Parathyroid adenoma (tissue), 2 donors: ENCODE measurements at regions not wholly inside any gene's neighbourhood (a gene's known extent, or its start where the extent isn't known, plus 50 kb on each side); places are given as distances from the start of the nearest gene placed in this dataset.
"Not testable (repeated sequence)": the region's sequence is repeated elsewhere in the genome, so short reads cannot be mapped to it uniquely, and the experiment has no call there.

ENCODE experiments used
- H2AFZ ChIP-seq: fragments of 300-600 bp; sonication (generic); one replicate; pipeline ENCODE4 v1.7.0; 2017; ENCODE audit warnings: antibody characterized with exemption, mild to moderate bottlenecking
- H3K27ac ChIP-seq: fragments of 300-600 bp; sonication (generic); one replicate; pipeline ENCODE4 v1.7.0; 2017
- H3K27me3 ChIP-seq: fragments of 300-600 bp; sonication (generic); one replicate; pipeline ENCODE4 v1.7.0; 2017; ENCODE audit warnings: low read length; ENCODE audit not compliant: control insufficient read depth, insufficient read depth
- H3K36me3 ChIP-seq: fragments of 300-600 bp; sonication (generic); one replicate; pipeline ENCODE4 v1.7.0; 2017; ENCODE audit warnings: low read length; ENCODE audit not compliant: control insufficient read depth, insufficient read depth
- H3K4me1 ChIP-seq: fragments of 300-600 bp; sonication (generic); one replicate; pipeline ENCODE4 v1.7.0; 2017; ENCODE audit warnings: control low read depth
- H3K4me2 ChIP-seq: fragments of 300-600 bp; sonication (generic); one replicate; pipeline ENCODE4 v1.7.0; 2017; ENCODE audit warnings: low read length
- H3K4me3 ChIP-seq: fragments of 300-600 bp; sonication (generic); one replicate; pipeline ENCODE4 v1.7.0; 2017; ENCODE audit warnings: low read depth, low read length
- H3K79me2 ChIP-seq: fragments of 300-600 bp; sonication (generic); one replicate; pipeline ENCODE4 v1.7.0; 2017; ENCODE audit warnings: control low read depth
- H3K9ac ChIP-seq: fragments of 300-600 bp; sonication (generic); one replicate; pipeline ENCODE4 v1.7.0; 2017; ENCODE audit warnings: mild to moderate bottlenecking
- H3K9me3 ChIP-seq: fragments of 300-600 bp; sonication (generic); one replicate; pipeline ENCODE4 v1.7.0; 2017; ENCODE audit warnings: low read length; ENCODE audit not compliant: control insufficient read depth
- TF ChIP-seq, protein P1 (sequence below): fragments of 300-600 bp; sonication (generic); IDR thresholded peaks from one replicate; pipeline ENCODE4 v1.7.0; 2017; ENCODE audit warnings: antibody characterized with exemption, mild to moderate bottlenecking
- donor health status: primary hyperparathyroidism.

DNA sequence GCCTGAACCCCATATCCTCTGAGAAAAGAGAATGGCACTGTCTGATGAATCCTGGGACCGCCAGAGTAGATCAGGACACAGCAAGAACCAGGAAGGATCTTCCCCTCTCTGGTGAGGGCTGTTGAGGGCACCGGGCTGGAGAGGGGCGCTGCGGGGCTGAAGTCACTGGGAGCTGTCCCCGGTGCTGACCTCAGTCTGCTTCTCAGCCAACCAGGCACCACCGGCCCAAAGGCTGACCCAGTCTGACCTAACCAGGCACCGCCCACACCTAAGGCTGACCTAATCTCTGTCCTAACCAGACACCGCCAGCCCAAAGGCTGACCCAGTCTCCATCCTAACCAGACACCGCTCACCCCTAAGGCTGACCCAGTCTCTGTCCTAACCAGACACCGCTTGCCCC, 82.8 kb downstream of the CPZ start:
- Histone ChIP-seq H2AFZ (no peak overlapping the region), H3K27ac (no peak overlapping the region), H3K4me3 (no peak overlapping the region), H3K9ac (no peak overlapping the region), H3K27me3 (no peaks in the 10 kb centered on the region), H3K79me2 (no peaks in the 10 kb centered on the region), H3K36me3 (no peaks in the 10 kb centered on the region), H3K9me3 (no peaks in the 10 kb centered on the region), H3K4me1 (no peaks in the 10 kb centered on the region), H3K4me2 (no peak overlapping the region)
- TF ChIP-seq, protein P1, sequence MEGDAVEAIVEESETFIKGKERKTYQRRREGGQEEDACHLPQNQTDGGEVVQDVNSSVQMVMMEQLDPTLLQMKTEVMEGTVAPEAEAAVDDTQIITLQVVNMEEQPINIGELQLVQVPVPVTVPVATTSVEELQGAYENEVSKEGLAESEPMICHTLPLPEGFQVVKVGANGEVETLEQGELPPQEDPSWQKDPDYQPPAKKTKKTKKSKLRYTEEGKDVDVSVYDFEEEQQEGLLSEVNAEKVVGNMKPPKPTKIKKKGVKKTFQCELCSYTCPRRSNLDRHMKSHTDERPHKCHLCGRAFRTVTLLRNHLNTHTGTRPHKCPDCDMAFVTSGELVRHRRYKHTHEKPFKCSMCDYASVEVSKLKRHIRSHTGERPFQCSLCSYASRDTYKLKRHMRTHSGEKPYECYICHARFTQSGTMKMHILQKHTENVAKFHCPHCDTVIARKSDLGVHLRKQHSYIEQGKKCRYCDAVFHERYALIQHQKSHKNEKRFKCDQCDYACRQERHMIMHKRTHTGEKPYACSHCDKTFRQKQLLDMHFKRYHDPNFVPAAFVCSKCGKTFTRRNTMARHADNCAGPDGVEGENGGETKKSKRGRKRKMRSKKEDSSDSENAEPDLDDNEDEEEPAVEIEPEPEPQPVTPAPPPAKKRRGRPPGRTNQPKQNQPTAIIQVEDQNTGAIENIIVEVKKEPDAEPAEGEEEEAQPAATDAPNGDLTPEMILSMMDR, result no peak

DNA sequence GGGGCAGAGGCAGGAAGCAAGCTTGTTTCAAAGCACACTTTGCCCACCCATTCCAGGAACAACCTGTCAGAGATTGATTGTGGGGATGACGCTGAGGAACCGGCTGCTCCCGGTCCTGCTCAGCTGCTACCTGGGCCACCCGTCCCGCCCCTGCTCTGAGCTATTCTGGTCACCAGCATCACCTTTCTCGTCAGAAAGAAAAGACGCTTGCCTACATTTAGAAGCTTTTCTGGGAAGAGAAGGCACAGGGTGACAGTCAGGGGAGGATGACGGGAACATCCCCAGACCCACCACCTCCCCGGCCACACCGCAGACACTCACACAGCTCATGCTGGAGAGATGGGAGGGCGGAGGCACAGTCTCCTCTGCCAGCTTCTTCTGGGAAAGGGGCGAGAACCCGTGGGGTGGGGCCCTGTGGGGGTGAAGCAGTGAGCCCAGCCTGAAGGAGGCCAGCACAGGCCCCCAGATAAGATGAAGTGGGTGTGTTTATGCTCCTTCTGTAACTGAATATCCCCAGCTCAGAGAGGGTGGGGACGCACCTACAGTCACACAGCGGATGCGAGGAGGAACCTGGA, 81.8 kb downstream of the CPZ start:
- no peak overlapping the region for H3K9ac ChIP-seq
- no peak overlapping the region for H2AFZ ChIP-seq
- no peak overlapping the region for H3K4me3 ChIP-seq
- H3K4me1 ChIP-seq, result no peaks in the 10 kb centered on the region
- no peaks in the 10 kb centered on the region for H3K36me3 ChIP-seq
- no peak overlapping the region for H3K27ac ChIP-seq
- H3K79me2 ChIP-seq, result no peaks in the 10 kb centered on the region
- TF ChIP-seq, protein P1, result no peak
- H3K4me2 ChIP-seq, result no peak overlapping the region
- H3K27me3 ChIP-seq, result no peaks in the 10 kb centered on the region
- H3K9me3 ChIP-seq, result no peaks in the 10 kb centered on the region

DNA sequence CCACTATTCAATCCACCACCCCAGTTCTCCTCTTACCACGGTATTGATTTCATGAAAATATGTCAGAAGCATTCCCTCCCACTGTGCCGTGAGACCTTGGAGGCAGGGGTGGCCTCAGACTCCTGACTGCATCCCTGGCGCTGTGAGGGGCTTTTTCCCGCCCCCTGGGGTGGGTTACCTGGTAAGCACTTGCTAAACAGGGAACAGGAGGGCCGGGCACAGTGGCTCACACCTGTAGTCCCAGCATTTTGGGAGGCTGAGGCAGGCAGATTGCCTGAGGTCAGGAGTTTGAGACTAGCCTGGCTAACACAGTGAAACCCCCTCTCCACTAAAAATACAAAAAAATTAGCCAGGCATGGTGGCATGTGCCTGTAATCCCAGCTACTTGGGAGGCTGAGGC, 80.5 kb downstream of the CPZ start:
- not testable (repeated sequence) for H3K79me2 ChIP-seq, H3K27me3 ChIP-seq, H3K9ac ChIP-seq, H3K36me3 ChIP-seq, H2AFZ ChIP-seq, H3K4me3 ChIP-seq, H3K27ac ChIP-seq, H3K9me3 ChIP-seq, H3K4me1 ChIP-seq, H3K4me2 ChIP-seq

DNA sequence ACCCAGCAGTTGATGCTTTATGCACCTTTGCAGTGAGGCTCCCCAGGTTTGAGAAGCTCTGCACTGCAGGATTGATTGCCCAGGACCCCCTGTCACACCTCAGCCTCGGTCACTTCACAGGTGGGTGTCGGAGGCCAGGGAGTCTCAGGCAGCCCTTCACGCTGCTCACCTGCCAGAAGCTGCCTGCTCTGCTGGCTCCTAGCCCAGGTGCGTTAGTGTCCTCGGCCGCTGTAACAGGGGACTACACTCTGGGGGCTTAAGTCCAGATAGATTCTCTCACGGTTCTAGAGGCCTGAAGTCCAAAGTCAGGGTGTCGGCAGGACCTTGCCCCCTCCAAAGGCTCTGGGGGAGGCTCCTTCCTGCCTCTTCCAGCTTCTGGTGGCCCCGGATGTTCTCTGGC, 79.9 kb downstream of the CPZ start:
- Histone ChIP-seq H3K9me3 (no peaks in the 10 kb centered on the region), H3K4me1 (no peaks in the 10 kb centered on the region), H3K27me3 (no peaks in the 10 kb centered on the region), H3K9ac (no peak overlapping the region), H3K4me2 (no peak overlapping the region), H3K27ac (no peak overlapping the region), H2AFZ (no peak overlapping the region), H3K4me3 (no peak overlapping the region), H3K36me3 (no peaks in the 10 kb centered on the region), H3K79me2 (no peaks in the 10 kb centered on the region)
- TF ChIP-seq, protein P1, result no peak

DNA sequence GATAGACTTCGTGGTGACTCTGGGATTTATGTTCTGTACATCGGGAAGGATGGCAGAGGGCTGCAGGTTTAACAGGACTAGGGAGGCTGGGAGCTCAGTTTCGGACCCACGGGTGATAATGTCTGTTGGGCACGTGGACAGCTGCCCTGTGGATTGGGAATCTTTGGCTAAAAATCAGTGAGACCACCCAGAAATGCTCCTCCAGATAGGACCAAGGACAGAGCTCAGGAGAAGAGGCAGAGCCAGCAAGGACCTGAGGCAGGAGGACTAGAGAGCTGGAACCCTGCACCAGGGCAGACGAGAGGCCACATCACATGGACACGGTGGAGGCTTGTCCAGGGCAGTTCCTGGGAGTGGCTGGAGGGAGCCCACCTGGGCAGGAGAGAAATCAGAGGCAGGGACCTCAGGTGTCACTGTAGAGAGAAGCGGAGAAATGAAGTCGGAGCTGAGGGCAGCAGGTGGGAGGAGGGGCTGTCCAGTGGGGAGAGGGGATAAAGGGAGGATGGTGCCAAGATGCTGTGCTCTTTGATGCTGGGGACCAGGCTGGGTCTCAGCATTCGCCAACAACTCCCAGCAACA, 79.2 kb downstream of the CPZ start:
- Histone ChIP-seq H3K27me3 (no peaks in the 10 kb centered on the region), H3K36me3 (no peaks in the 10 kb centered on the region), H3K4me3 (no peak overlapping the region), H3K4me2 (no peak overlapping the region), H3K27ac (no peak overlapping the region), H3K79me2 (no peaks in the 10 kb centered on the region), H2AFZ (no peak overlapping the region), H3K9ac (no peak overlapping the region), H3K4me1 (no peaks in the 10 kb centered on the region), H3K9me3 (no peaks in the 10 kb centered on the region)
- TF ChIP-seq, protein P1, result no peak
